ENCODE measurements at regions not wholly inside any gene's neighbourhood (a gene's known extent, or its start where the extent isn't known, plus 50 kb on each side); places are given as distances from the start of the nearest gene placed in this dataset.

- Mint-ChIP-seq H3K27me3 (peaks cover 0 to 8% of the 10 kb centered on the region in 2 donors), H3K9me3 (no peaks in the 10 kb centered on the region), H3K27ac (no peak overlapping the region), H3K4me3 (no peak overlapping the region), H3K4me1 (no peaks in the 10 kb centered on the region), H3K36me3 (no peaks in the 10 kb centered on the region)
- H3K36me3 ChIP-seq (ENCODE audit: insufficient read depth, low read length): no peaks in the 10 kb centered on the region
- POLR2A ChIA-PET: no interaction called here
- H3K4me3 ChIP-seq (ENCODE audit: low read length): no peak overlapping the region
- H3K4me1 ChIP-seq (ENCODE audit: insufficient read depth, low read length): no peaks in the 10 kb centered on the region
- no peaks in the 10 kb centered on the region for H3K9me3 ChIP-seq (ENCODE audit: low read length)
- DNase-seq: no peak
- CTCF ChIA-PET: interaction anchor here (1.1 kb wide), 1 partner anchor 20 kb away, joined by 4 read pairs; no protein-coding TSS in a partner anchor
- no peak overlapping the region for H3K27ac ChIP-seq (ENCODE audit: low read depth, low read length)
- H3K27me3 ChIP-seq (ENCODE audit: insufficient read depth, low read length, poor library complexity, severe bottlenecking): no peaks in the 10 kb centered on the region
These were observed 365.9 kb downstream of the REEP3 start for GRCh38 chr10:63887023-63887589.

- Mint-ChIP-seq H3K4me3 (no peak overlapping the region), H3K27ac (no peak overlapping the region), H3K9me3 (no peaks in the 10 kb centered on the region), H3K36me3 (no peaks in the 10 kb centered on the region), H3K27me3 (peaks cover 0 to 8% of the 10 kb centered on the region in 2 donors), H3K4me1 (no peaks in the 10 kb centered on the region)
- Histone ChIP-seq H3K36me3 (ENCODE audit: insufficient read depth, low read length) (no peaks in the 10 kb centered on the region), H3K9me3 (ENCODE audit: low read length) (no peaks in the 10 kb centered on the region), H3K27ac (ENCODE audit: low read depth, low read length) (no peak overlapping the region), H3K4me3 (ENCODE audit: low read length) (no peak overlapping the region), H3K27me3 (ENCODE audit: insufficient read depth, low read length, poor library complexity, severe bottlenecking) (no peaks in the 10 kb centered on the region), H3K4me1 (ENCODE audit: insufficient read depth, low read length) (no peaks in the 10 kb centered on the region)
- POLR2A ChIA-PET: no interaction called here
- DNase-seq: no peak
- CTCF ChIA-PET: no interaction called here
These were observed 366.6 kb downstream of the REEP3 start for GRCh38 chr10:63887600-63888370.

GRCh38 chr10:63889803-63890202 lies 368.6 kb downstream of the REEP3 start:
- POLR2A ChIA-PET: no interaction called here
- no peaks in the 10 kb centered on the region for H3K4me1 Mint-ChIP-seq
- H3K36me3 Mint-ChIP-seq: no peaks in the 10 kb centered on the region

GRCh38 chr10:63896992-63897391 lies 375.8 kb downstream of the REEP3 start:
- Histone ChIP-seq H3K36me3 (ENCODE audit: insufficient read depth, low read length) (no peaks in the 10 kb centered on the region), H3K4me1 (ENCODE audit: insufficient read depth, low read length) (no peaks in the 10 kb centered on the region), H3K9me3 (ENCODE audit: low read length) (no peaks in the 10 kb centered on the region), H3K27me3 (ENCODE audit: insufficient read depth, low read length, poor library complexity, severe bottlenecking) (no peaks in the 10 kb centered on the region), H3K27ac (ENCODE audit: low read depth, low read length) (no peak overlapping the region), H3K4me3 (ENCODE audit: low read length) (no peak overlapping the region)
- no peaks in the 10 kb centered on the region for H3K4me1 Mint-ChIP-seq
- no peak overlapping the region for H3K4me3 Mint-ChIP-seq
- ChIA-PET CTCF (no interaction called here), POLR2A (interaction anchor here (0.7 kb wide), 1 partner anchor 24 kb away, joined by 3 read pairs; no protein-coding TSS in a partner anchor)
- H3K9me3 Mint-ChIP-seq: no peaks in the 10 kb centered on the region
- DNase-seq: no peak
- H3K27me3 Mint-ChIP-seq: peaks cover 0 to 15% of the 10 kb centered on the region in 2 donors
- H3K27ac Mint-ChIP-seq: no peak overlapping the region
- H3K36me3 Mint-ChIP-seq: no peaks in the 10 kb centered on the region

More at GRCh38 chr10:63889803-63890202, 368.6 kb downstream of the REEP3 start:
- H3K4me3 ChIP-seq (ENCODE audit: low read length): no peak overlapping the region
- no peaks in the 10 kb centered on the region for H3K27me3 ChIP-seq (ENCODE audit: insufficient read depth, low read length, poor library complexity, severe bottlenecking)
- no peak overlapping the region for H3K4me3 Mint-ChIP-seq
- DNase-seq: no peak
- H3K9me3 Mint-ChIP-seq: no peaks in the 10 kb centered on the region
- H3K4me1 ChIP-seq (ENCODE audit: insufficient read depth, low read length): no peaks in the 10 kb centered on the region
- CTCF ChIA-PET: no interaction called here
- H3K9me3 ChIP-seq (ENCODE audit: low read length): no peaks in the 10 kb centered on the region
- H3K36me3 ChIP-seq (ENCODE audit: insufficient read depth, low read length): no peaks in the 10 kb centered on the region
- H3K27ac Mint-ChIP-seq: no peak overlapping the region
- no peak overlapping the region for H3K27ac ChIP-seq (ENCODE audit: low read depth, low read length)
- peaks cover 0 to 6% of the 10 kb centered on the region in 2 donors for H3K27me3 Mint-ChIP-seq

GRCh38 chr10:63899673-63900300 lies 378.6 kb downstream of the REEP3 start:
- Histone ChIP-seq H3K27me3 (ENCODE audit: insufficient read depth, low read length, poor library complexity, severe bottlenecking) (no peaks in the 10 kb centered on the region), H3K4me1 (ENCODE audit: insufficient read depth, low read length) (no peaks in the 10 kb centered on the region), H3K36me3 (ENCODE audit: insufficient read depth, low read length) (no peaks in the 10 kb centered on the region), H3K4me3 (ENCODE audit: low read length) (no peak overlapping the region), H3K27ac (ENCODE audit: low read depth, low read length) (no peak overlapping the region), H3K9me3 (ENCODE audit: low read length) (no peaks in the 10 kb centered on the region)
- CTCF ChIA-PET: no interaction called here
- Mint-ChIP-seq H3K4me1 (no peaks in the 10 kb centered on the region), H3K4me3 (no peak overlapping the region), H3K27me3 (peaks cover 0 to 13% of the 10 kb centered on the region in 2 donors), H3K27ac (no peak overlapping the region), H3K36me3 (no peaks in the 10 kb centered on the region), H3K9me3 (peaks cover 0 to 2% (median 0%) of the 10 kb centered on the region in 5 donors)
- DNase-seq: no peak
- POLR2A ChIA-PET: no interaction called here

- H3K9me3 Mint-ChIP-seq: peaks cover 0 to 2% (median 0%) of the 10 kb centered on the region in 5 donors
- DNase-seq: no peak
- no peaks in the 10 kb centered on the region for H3K36me3 Mint-ChIP-seq
- H3K27ac Mint-ChIP-seq: no peak overlapping the region
- POLR2A ChIA-PET: no interaction called here
- no peaks in the 10 kb centered on the region for H3K4me1 Mint-ChIP-seq
- H3K4me3 Mint-ChIP-seq: no peak overlapping the region
- no peaks in the 10 kb centered on the region for H3K4me1 ChIP-seq (ENCODE audit: insufficient read depth, low read length)
- no peaks in the 10 kb centered on the region for H3K9me3 ChIP-seq (ENCODE audit: low read length)
- no peak overlapping the region for H3K27ac ChIP-seq (ENCODE audit: low read depth, low read length)
- H3K4me3 ChIP-seq (ENCODE audit: low read length): no peak overlapping the region
- peaks cover 0 to 10% of the 10 kb centered on the region in 2 donors for H3K27me3 Mint-ChIP-seq
- H3K36me3 ChIP-seq (ENCODE audit: insufficient read depth, low read length): no peaks in the 10 kb centered on the region
- CTCF ChIA-PET: no interaction called here
- H3K27me3 ChIP-seq (ENCODE audit: insufficient read depth, low read length, poor library complexity, severe bottlenecking): no peaks in the 10 kb centered on the region
These were observed 380.0 kb downstream of the REEP3 start for GRCh38 chr10:63901228-63901627.

- Histone ChIP-seq H3K27ac (ENCODE audit: low read depth, low read length) (no peak overlapping the region), H3K4me3 (ENCODE audit: low read length) (no peak overlapping the region), H3K9me3 (ENCODE audit: low read length) (no peaks in the 10 kb centered on the region), H3K27me3 (ENCODE audit: insufficient read depth, low read length, poor library complexity, severe bottlenecking) (no peaks in the 10 kb centered on the region), H3K4me1 (ENCODE audit: insufficient read depth, low read length) (no peaks in the 10 kb centered on the region), H3K36me3 (ENCODE audit: insufficient read depth, low read length) (no peaks in the 10 kb centered on the region)
- H3K27ac Mint-ChIP-seq: no peak overlapping the region
- ChIA-PET CTCF (no interaction called here), POLR2A (no interaction called here)
- H3K9me3 Mint-ChIP-seq: peaks cover 0 to 2% (median 0%) of the 10 kb centered on the region in 5 donors
- DNase-seq: no peak
- H3K4me3 Mint-ChIP-seq: no peak overlapping the region
- H3K4me1 Mint-ChIP-seq: no peaks in the 10 kb centered on the region
- no peaks in the 10 kb centered on the region for H3K36me3 Mint-ChIP-seq
- peaks cover 0 to 10% of the 10 kb centered on the region in 2 donors for H3K27me3 Mint-ChIP-seq
These were observed 380.7 kb downstream of the REEP3 start for GRCh38 chr10:63901881-63902280.

- Mint-ChIP-seq H3K4me3 (no peak overlapping the region), H3K4me1 (no peaks in the 10 kb centered on the region), H3K36me3 (no peaks in the 10 kb centered on the region), H3K9me3 (no peaks in the 10 kb centered on the region), H3K27ac (no peak overlapping the region), H3K27me3 (no peaks in the 10 kb centered on the region)
- CTCF ChIA-PET: no interaction called here
- H3K4me3 ChIP-seq (ENCODE audit: low read length): no peak overlapping the region
- no peaks in the 10 kb centered on the region for H3K9me3 ChIP-seq (ENCODE audit: low read length)
- POLR2A ChIA-PET: no interaction called here
- no peaks in the 10 kb centered on the region for H3K4me1 ChIP-seq (ENCODE audit: insufficient read depth, low read length)
- no peak overlapping the region for H3K27ac ChIP-seq (ENCODE audit: low read depth, low read length)
- H3K36me3 ChIP-seq (ENCODE audit: insufficient read depth, low read length): no peaks in the 10 kb centered on the region
- peaks cover 3% of the 10 kb centered on the region for H3K27me3 ChIP-seq (ENCODE audit: insufficient read depth, low read length, poor library complexity, severe bottlenecking)
- DNase-seq: no peak
These were observed 389.6 kb downstream of the REEP3 start for GRCh38 chr10:63910806-63911205.

Data from CD8-positive, alpha-beta memory T cell (primary cell).